Liver (tissue), 8 donors: ENCODE measurements at regions not wholly inside any gene's neighbourhood (a gene's known extent, or its start where the extent isn't known, plus 50 kb on each side); places are given as distances from the start of the nearest gene placed in this dataset.

ENCODE experiments used
- DNase-seq: peaks from one replicate; pipeline ENCODE4 v3.0.0-alpha.2; 2017; ENCODE audit warnings: low spot score
- H3K27ac ChIP-seq, 2 donors: one replicate each; pipeline ENCODE4 v1.7.0; 2013; ENCODE audit warnings: inconsistent platforms in 2 of 2, low read length in 2 of 2, control low read depth in 1 of 2, low read depth in 1 of 2, mild to moderate bottlenecking in 1 of 2
- H3K27me3 ChIP-seq, 4 donors: one replicate each; pipeline versions ENCODE4 v1.6.1 to v1.7.0; 2013; ENCODE audit warnings: low read length in 3 of 4, inconsistent platforms in 1 of 4, mild to moderate bottlenecking in 1 of 4, moderate library complexity in 1 of 4; ENCODE audit not compliant: control insufficient read depth in 4 of 4, insufficient read depth in 4 of 4
- H3K36me3 ChIP-seq, 4 donors: one replicate each; pipeline versions ENCODE4 v1.6.1 to v1.7.0; 2013; ENCODE audit warnings: low read length in 3 of 4, mild to moderate bottlenecking in 3 of 4, low read depth in 1 of 4, moderate library complexity in 1 of 4; ENCODE audit not compliant: control insufficient read depth in 4 of 4, insufficient read depth in 3 of 4
- H3K4me1 ChIP-seq, 4 donors: one replicate each; pipeline versions ENCODE4 v1.6.1 to v1.7.0; 2013; ENCODE audit warnings: low read length in 3 of 4, mild to moderate bottlenecking in 3 of 4, moderate library complexity in 1 of 4; ENCODE audit not compliant: control insufficient read depth in 4 of 4, insufficient read depth in 4 of 4
- H3K4me3 ChIP-seq, 3 donors: one replicate each; pipeline versions ENCODE4 v1.6.1 to v1.7.0; 2013; ENCODE audit warnings: low read length in 3 of 3, control low read depth in 1 of 3, low read depth in 1 of 3, mild to moderate bottlenecking in 1 of 3
- H3K9ac ChIP-seq, 2 donors: one replicate each; pipeline ENCODE4 v1.7.0; 2013; ENCODE audit warnings: low read length in 2 of 2, mild to moderate bottlenecking in 2 of 2, moderate library complexity in 2 of 2, control low read depth in 1 of 2, low read depth in 1 of 2
- H3K9me3 ChIP-seq, 4 donors: one replicate each; pipeline versions ENCODE4 v1.6.1 to v1.7.0; 2013; ENCODE audit warnings: low read length in 3 of 4; ENCODE audit not compliant: control insufficient read depth in 4 of 4
- EGR1 ChIP-seq, 2 donors: IDR thresholded peaks; 2 replicates each; pipeline ENCODE4 v1.6.1; 2016 to 2018; ENCODE audit warnings: antibody characterized with exemption in 2 of 2, low read depth in 2 of 2
- FOXA1 ChIP-seq: IDR thresholded peaks from 2 replicates; pipeline ENCODE4 v1.6.1; 2016; ENCODE audit warnings: antibody characterized with exemption
- FOXA2 ChIP-seq: IDR thresholded peaks from 2 replicates; pipeline ENCODE4 v1.6.1; 2016; ENCODE audit warnings: antibody characterized with exemption
- GABPA ChIP-seq, 2 donors: IDR thresholded peaks in 1 of 2; conservative IDR thresholded peaks in 1 of 2; 2 replicates each; pipeline ENCODE4 v1.6.1; 2016; ENCODE audit warnings: antibody characterized with exemption in 2 of 2, mild to moderate bottlenecking in 1 of 2, moderate library complexity in 1 of 2
- HNF4A ChIP-seq, 2 donors: conservative IDR thresholded peaks; 2 replicates each; pipeline ENCODE4 v1.6.1; 2016; ENCODE audit warnings: antibody characterized with exemption in 2 of 2, mild to moderate bottlenecking in 2 of 2
- HNF4G ChIP-seq: IDR thresholded peaks from 2 replicates; pipeline ENCODE4 v1.6.1; 2016; ENCODE audit warnings: antibody characterized with exemption
- JUND ChIP-seq, 2 donors: IDR thresholded peaks; 2 replicates each; pipeline ENCODE4 v1.6.1; 2016; ENCODE audit warnings: antibody characterized with exemption in 2 of 2
- NR2F2 ChIP-seq: IDR thresholded peaks from 2 replicates; pipeline ENCODE4 v1.6.1; 2016; ENCODE audit warnings: antibody characterized with exemption
- RAD21 ChIP-seq, 2 donors: IDR thresholded peaks; 2 replicates each; pipeline ENCODE4 v1.6.1; 2016; ENCODE audit warnings: antibody characterized with exemption in 2 of 2, mild to moderate bottlenecking in 2 of 2
- RXRA ChIP-seq, 2 donors: IDR thresholded peaks; 2 replicates each; pipeline ENCODE4 v1.6.1; 2017 to 2018; ENCODE audit warnings: antibody characterized with exemption in 2 of 2, mild to moderate bottlenecking in 1 of 2
- TAF1 ChIP-seq: conservative IDR thresholded peaks from 2 replicates; pipeline ENCODE4 v1.6.1; 2016; ENCODE audit warnings: antibody characterized with exemption, mild to moderate bottlenecking
- YY1 ChIP-seq: IDR thresholded peaks from 2 replicates; pipeline ENCODE4 v1.6.1; 2016; ENCODE audit warnings: antibody characterized with exemption, mild to moderate bottlenecking
- WGBS: extraction: QIAGEN DNeasy Blood & Tissue Kit; methylation state at CpG from one replicate; pipeline ENCODE4 v1.1.7; 2013; 5-methylcytosine and 5-hydroxymethylcytosine counted together
- TF ChIP-seq, protein P1 (sequence below): fragments of 150-350 bp; IDR thresholded peaks from 2 replicates; pipeline ENCODE4 v1.5.1; 2017; ENCODE audit warnings: improper control_type of control experiment, low read depth, low read length; ENCODE audit not compliant: missing input control
- TF ChIP-seq, protein P2 (sequence below): IDR thresholded peaks from 2 replicates; pipeline ENCODE4 v1.6.1; 2016; ENCODE audit warnings: antibody characterized with exemption
- TF ChIP-seq, protein P3 (sequence below): IDR thresholded peaks from 2 replicates; pipeline ENCODE4 v1.6.1; 2016; ENCODE audit warnings: antibody characterized with exemption, mild to moderate bottlenecking
- donor health status: healthy.
- donor health status: healthy.
- donor health status: healthy.
- donor health status: healthy.
- donor health status: healthy.

DNA sequence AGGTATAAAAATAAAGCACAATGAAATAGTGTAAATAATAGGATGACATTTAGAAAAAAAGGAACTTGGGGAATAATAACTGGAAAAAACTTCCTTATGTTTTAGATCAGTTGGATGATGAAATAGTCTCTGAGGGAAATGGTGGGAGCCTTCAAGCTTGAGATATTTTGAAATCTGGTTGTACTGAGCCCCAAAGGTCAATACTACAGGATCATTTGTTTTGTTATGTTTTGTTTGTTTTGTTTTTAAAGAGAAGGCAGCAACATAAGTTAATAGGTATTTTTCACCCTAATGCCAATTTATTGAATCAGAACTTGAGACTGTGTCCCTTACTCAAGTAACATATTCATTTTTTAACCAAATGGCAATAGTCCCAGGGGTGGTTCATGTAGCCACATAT, 393.1 kb downstream of the ETS1 start:
- no peaks in the 10 kb centered on the region for H3K27me3 ChIP-seq
- H3K4me1 ChIP-seq: peaks cover 0 to 3% (median 0%) of the 10 kb centered on the region in 4 donors
- H3K27ac ChIP-seq: no peak overlapping the region
- H3K36me3 ChIP-seq: no peaks in the 10 kb centered on the region
- TF ChIP-seq RAD21 (IDR thresholded peaks at IDR 0.05) (no peak), GABPA (IDR thresholded peaks at IDR 0.05 in 1 of 2, conservative IDR thresholded peaks at IDR 0.05 in 1 of 2) (no peak)
- TF ChIP-seq, protein P1, sequence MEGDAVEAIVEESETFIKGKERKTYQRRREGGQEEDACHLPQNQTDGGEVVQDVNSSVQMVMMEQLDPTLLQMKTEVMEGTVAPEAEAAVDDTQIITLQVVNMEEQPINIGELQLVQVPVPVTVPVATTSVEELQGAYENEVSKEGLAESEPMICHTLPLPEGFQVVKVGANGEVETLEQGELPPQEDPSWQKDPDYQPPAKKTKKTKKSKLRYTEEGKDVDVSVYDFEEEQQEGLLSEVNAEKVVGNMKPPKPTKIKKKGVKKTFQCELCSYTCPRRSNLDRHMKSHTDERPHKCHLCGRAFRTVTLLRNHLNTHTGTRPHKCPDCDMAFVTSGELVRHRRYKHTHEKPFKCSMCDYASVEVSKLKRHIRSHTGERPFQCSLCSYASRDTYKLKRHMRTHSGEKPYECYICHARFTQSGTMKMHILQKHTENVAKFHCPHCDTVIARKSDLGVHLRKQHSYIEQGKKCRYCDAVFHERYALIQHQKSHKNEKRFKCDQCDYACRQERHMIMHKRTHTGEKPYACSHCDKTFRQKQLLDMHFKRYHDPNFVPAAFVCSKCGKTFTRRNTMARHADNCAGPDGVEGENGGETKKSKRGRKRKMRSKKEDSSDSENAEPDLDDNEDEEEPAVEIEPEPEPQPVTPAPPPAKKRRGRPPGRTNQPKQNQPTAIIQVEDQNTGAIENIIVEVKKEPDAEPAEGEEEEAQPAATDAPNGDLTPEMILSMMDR: no peak
- no peak overlapping the region for H3K4me3 ChIP-seq
- no peak overlapping the region for H3K9ac ChIP-seq
- no peak for DNase-seq
- H3K9me3 ChIP-seq: no peaks in the 10 kb centered on the region

DNA sequence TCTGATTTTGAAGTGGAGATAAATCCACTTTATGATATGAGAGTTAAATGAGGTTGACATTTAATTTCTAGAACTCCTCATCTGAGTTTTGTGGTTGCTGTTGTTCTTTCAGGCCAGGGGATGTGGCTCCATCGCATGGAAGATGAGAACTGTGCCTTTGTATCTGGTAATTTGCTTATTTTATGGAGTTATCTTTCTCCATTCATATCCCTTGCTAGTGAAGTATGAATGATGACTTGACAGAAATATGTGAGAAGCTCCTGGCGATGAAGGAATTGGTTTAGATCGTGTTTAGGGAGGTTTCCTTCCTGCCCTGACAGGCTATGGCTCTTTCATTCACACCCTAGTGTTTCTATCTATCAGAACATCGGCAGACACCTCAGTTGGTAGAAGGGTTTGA, 393.7 kb downstream of the ETS1 start:
- no peak for DNase-seq
- 70% methylated on average over 4 of the region's 4 CpGs for WGBS
- H3K27me3 ChIP-seq: no peaks in the 10 kb centered on the region
- no peak overlapping the region for H3K27ac ChIP-seq
- H3K4me1 ChIP-seq: peaks cover 0 to 3% (median 0%) of the 10 kb centered on the region in 4 donors
- no peaks in the 10 kb centered on the region for H3K9me3 ChIP-seq
- no peaks in the 10 kb centered on the region for H3K36me3 ChIP-seq
- TF ChIP-seq NR2F2 (no peak), RAD21 (IDR thresholded peaks at IDR 0.05) (no peak), HNF4G (no peak), EGR1 (IDR thresholded peaks at IDR 0.05; ENCODE audit: low read depth in 2 of 2) (no peak), FOXA2 (no peak)
- TF ChIP-seq, protein P1: no peak
- TF ChIP-seq, protein P2, sequence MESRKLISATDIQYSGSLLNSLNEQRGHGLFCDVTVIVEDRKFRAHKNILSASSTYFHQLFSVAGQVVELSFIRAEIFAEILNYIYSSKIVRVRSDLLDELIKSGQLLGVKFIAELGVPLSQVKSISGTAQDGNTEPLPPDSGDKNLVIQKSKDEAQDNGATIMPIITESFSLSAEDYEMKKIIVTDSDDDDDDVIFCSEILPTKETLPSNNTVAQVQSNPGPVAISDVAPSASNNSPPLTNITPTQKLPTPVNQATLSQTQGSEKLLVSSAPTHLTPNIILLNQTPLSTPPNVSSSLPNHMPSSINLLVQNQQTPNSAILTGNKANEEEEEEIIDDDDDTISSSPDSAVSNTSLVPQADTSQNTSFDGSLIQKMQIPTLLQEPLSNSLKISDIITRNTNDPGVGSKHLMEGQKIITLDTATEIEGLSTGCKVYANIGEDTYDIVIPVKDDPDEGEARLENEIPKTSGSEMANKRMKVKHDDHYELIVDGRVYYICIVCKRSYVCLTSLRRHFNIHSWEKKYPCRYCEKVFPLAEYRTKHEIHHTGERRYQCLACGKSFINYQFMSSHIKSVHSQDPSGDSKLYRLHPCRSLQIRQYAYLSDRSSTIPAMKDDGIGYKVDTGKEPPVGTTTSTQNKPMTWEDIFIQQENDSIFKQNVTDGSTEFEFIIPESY: no peak
- H3K9ac ChIP-seq: no peak overlapping the region
- H3K4me3 ChIP-seq: no peak overlapping the region

DNA sequence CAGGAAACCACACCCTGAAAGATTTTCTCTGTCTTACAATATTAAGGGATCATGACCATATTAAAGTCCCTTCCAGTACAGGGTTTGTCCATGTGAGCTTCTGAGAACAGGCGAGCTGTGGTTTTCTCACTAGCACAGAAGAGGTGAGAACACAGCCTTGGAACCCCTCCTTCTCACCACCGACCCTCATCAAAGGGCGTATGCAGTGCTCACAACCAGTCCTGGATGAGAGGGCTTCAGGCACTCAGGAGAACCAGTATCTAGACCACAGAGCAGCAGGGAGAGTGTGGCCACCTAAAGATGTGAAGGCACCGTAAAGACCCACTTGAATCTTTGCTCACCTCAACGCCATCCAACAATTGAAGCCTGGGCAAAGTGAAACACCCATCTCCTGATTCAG, 397.0 kb downstream of the ETS1 start:
- WGBS: 92% methylated on average over 5 of the region's 5 CpGs
- DNase-seq: no peak

More for the DNA sequence above, 397.0 kb downstream of the ETS1 start:
- Histone ChIP-seq H3K4me3 (no peak overlapping the region), H3K9me3 (no peaks in the 10 kb centered on the region), H3K9ac (no peak overlapping the region), H3K27me3 (no peaks in the 10 kb centered on the region), H3K27ac (no peak overlapping the region), H3K4me1 (peaks cover 0 to 3% (median 0%) of the 10 kb centered on the region in 4 donors), H3K36me3 (no peaks in the 10 kb centered on the region)
- TF ChIP-seq, protein P3, sequence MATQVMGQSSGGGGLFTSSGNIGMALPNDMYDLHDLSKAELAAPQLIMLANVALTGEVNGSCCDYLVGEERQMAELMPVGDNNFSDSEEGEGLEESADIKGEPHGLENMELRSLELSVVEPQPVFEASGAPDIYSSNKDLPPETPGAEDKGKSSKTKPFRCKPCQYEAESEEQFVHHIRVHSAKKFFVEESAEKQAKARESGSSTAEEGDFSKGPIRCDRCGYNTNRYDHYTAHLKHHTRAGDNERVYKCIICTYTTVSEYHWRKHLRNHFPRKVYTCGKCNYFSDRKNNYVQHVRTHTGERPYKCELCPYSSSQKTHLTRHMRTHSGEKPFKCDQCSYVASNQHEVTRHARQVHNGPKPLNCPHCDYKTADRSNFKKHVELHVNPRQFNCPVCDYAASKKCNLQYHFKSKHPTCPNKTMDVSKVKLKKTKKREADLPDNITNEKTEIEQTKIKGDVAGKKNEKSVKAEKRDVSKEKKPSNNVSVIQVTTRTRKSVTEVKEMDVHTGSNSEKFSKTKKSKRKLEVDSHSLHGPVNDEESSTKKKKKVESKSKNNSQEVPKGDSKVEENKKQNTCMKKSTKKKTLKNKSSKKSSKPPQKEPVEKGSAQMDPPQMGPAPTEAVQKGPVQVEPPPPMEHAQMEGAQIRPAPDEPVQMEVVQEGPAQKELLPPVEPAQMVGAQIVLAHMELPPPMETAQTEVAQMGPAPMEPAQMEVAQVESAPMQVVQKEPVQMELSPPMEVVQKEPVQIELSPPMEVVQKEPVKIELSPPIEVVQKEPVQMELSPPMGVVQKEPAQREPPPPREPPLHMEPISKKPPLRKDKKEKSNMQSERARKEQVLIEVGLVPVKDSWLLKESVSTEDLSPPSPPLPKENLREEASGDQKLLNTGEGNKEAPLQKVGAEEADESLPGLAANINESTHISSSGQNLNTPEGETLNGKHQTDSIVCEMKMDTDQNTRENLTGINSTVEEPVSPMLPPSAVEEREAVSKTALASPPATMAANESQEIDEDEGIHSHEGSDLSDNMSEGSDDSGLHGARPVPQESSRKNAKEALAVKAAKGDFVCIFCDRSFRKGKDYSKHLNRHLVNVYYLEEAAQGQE: no peak
- TF ChIP-seq TAF1 (no peak), FOXA2 (no peak), HNF4A (conservative IDR thresholded peaks at IDR 0.05) (no peak), GABPA (IDR thresholded peaks at IDR 0.05 in 1 of 2, conservative IDR thresholded peaks at IDR 0.05 in 1 of 2) (no peak), JUND (IDR thresholded peaks at IDR 0.05) (no peak), FOXA1 (no peak), RXRA (IDR thresholded peaks at IDR 0.05) (no peak), YY1 (no peak)
